Hindlimb muscle (tissue), 1 donor: ENCODE measurements at regions not wholly inside any gene's neighbourhood (a gene's known extent, or its start where the extent isn't known, plus 50 kb on each side); places are given as distances from the start of the nearest gene placed in this dataset.
"Not testable (repeated sequence)": the region's sequence is repeated elsewhere in the genome, so short reads cannot be mapped to it uniquely, and the experiment has no call there.

ENCODE experiments used
- DNase-seq: peaks from one replicate; pipeline ENCODE4 v3.0.0-alpha.2; 2013

DNA sequence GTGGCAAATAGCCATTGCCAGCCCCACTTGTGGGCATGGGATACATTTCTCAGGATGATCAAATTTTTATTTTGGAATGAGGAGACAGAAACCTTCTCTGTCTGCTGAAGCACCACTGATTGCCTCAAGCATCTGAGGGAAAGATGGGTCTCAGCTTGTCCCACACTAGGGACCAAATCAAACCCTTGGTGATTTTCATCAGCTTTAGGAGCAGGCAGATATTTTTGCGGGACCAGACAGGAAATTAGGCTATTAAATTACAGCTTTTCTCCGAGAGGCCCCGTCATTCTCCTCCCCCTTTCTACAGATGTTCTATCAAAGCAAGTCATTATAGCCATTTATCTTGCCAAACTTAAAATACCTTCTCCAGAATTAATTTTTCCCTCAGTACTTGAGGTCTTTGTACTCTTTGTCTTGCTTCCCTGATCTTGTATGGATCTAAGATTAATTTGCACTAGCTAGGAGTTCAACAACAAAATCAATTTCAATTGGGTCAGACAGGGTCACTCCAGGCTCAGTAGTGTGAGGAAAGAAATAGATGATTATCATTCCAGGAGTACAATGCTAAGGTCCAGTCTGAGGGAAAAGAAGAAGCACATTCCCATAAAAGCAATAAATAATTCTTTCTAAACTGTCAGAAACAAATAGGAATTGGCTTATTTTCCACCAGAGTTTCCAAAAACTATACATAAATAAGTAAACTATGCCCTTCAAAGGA, 818.1 kb upstream of the SOX11 start:
- DNase-seq, result no peak

DNA sequence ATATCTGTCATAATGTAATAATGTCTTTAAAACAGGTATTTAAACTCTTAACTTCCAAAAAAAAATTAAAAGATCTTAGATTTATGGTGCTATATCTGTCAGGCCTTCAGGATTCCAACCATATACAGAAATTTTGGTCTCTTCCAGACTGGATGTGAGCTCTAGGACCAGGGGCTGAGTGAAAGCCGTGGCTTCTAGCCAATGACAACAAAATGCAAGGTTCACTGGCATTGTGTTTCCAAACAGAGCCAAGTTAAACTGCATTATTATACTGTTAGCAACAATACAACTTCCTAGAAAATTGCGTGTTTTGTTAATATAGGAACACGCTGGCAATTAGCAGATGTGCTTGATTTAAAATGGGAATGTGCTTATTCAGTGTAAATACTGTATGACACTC, 809.8 kb upstream of the SOX11 start:
- no peak for DNase-seq

DNA sequence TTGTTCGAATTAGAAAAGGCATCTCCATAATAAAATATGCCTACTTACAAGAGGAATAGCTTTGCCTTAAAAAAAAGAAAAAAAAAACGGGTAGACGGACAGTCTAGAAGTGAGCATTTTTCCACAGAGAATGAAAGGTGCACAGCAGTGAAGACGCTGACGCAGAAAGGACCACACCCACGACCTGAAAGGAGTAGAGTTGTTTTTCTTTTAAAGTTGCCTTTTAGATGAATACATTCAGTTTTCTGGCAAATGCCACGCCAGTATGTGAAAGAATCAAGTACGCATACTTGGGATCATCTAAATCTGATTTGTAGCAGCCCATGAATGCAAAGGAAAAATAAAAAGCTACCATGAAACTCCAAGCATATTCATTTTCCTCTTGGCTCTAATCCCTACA, 809.2 kb upstream of the SOX11 start:
- no peak for DNase-seq

DNA sequence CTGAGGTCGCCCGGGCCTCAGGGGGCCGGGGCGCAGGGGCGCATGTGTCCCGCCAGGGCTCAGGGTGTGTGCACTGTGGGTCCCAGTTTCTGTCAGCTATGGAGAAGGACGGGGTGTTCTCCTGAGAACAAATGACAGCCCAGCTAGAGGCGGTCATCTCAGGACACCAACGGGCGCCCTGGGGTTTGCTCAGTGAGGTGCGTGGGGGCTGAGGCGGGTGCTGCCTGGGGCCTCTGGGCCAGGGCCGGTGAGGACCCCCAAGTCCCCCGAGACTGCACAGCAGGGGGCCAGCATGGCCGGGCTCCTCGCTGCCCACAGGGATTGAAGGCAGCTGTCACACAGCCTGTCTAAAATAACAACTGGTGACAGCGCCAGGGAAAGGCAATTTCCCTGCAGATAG, 808.8 kb upstream of the SOX11 start:
- no peak for DNase-seq

DNA sequence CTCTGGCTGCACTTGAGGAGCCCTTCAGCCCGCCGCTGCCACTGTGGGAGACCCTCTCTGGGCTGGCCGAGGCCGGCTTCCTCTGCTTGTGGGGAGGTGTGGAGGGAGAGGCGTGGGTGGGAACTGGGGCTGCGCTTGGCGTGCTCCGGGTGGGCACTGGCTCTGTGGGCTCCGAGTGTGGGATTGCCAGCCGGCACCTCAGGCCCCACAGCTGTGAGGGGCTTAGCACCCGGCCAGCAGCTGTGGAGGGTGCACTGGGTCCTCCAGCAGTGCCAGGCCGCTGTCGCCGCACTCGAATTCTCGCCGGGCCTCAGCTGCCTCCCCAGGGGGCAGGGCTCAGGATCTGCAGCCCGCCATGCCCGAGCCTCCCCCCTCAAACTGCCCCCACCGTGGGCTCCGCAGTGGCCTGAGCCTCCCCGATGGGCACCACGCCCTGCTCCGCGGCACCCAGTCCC, 808.0 kb upstream of the SOX11 start:
- DNase-seq, result no peak

- no peak for DNase-seq
Measured at GRCh38 chr2:4891394-4891793, 800.8 kb upstream of the SOX11 start.

DNA sequence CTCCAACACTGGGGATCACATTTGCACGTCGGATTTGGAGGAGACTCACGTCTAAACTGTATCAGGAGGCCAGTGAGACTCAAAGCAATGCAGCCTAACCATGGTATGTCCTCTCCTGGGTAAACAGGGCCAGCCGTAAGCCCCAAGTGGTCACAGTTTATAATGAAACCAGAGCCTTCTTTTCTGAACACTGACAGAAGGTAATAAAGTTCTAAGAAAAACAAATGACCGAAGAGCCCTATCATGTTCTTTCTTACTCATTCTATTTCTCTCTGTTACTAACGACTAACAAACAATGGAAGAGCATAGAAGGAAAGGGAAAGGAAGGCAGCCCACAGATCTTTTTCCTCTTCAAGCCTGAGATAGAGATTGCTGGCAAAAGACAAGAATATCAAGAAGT, 796.8 kb upstream of the SOX11 start:
- no peak for DNase-seq

GRCh38 chr2:4898706-4899105, 793.5 kb upstream of the SOX11 start:
- no peak for DNase-seq

DNA sequence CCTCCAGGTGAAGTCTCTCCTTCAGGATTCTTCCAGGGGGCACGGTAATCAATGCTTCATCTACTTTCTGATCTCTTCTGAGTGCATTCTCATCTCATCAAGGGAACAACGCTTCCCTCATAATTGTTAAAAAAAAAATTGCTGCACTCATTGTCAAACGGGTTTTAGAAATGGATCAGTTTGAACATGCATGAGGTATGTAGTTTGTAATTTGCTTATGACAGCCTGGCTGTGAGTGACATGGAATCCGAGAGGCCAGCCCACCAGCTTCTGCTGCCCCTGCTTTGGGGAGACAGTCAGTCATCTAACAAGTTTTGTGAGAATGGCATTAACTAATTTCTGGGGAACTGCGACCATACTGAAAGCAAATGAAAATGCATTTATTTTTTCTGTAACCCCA, 791.9 kb upstream of the SOX11 start:
- no peak for DNase-seq

GRCh38 chr2:4900861-4901770, 791.1 kb upstream of the SOX11 start:
- DNase-seq, result peak; percentile 34

DNA sequence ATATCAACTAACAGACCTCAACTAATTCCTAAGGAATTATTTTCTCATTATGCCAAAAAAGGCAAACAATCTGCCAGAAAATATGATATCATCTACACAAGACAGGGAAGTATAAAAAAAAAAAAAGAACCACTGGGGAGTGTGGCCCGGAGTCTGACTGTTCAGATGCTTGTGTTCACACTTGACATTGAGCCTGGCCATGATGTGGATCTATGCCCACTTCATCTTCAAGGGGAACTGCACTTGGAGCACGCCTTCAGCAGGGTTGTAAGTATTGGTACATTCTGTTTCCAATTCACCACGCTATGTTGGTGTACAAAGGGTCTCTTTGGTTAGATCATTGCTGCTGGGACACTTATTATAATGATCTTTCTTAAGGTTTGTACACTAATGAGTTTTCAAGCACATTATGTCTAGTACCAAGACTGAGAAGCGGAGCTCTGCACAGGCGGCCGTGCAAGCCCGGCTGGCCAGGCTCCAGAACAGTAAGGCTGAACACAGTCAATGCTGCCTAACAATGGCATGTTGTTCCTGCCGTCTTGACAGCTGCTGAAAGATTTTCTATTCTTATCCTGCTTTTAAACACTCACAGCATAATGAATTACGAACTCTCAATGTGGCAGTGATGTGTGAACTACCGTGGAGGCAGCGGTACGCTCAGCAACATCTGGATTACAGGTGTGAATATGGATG, 788.4 kb upstream of the SOX11 start:
- no peak for DNase-seq

- no peak for DNase-seq
Measured at GRCh38 chr2:4908461-4908860, 783.7 kb upstream of the SOX11 start.

GRCh38 chr2:4909346-4910009, 782.7 kb upstream of the SOX11 start:
- DNase-seq, result no peak

- no peak for DNase-seq
Measured at GRCh38 chr2:4914036-4914435, 778.1 kb upstream of the SOX11 start.

GRCh38 chr2:4914551-4914950, 777.6 kb upstream of the SOX11 start:
- DNase-seq, result no peak

DNA sequence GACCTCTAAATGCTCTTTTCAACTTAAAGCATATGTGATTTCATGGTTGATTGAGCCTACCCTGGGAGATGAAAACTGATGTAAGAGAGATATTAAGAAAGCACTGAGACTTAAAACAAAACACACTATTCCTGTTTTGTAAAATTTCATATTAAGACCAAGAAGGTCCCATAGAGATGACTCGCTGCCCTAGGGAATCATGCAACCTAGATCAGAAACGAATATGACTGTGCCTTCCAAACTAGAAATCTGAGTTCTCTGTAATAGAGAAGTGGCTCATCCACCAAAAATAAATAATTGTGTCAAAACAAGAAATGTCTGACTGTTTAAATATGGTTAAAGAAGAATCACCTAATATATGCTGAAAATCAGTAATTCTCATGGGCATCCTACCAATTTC, 776.8 kb upstream of the SOX11 start:
- DNase-seq, result no peak

DNA sequence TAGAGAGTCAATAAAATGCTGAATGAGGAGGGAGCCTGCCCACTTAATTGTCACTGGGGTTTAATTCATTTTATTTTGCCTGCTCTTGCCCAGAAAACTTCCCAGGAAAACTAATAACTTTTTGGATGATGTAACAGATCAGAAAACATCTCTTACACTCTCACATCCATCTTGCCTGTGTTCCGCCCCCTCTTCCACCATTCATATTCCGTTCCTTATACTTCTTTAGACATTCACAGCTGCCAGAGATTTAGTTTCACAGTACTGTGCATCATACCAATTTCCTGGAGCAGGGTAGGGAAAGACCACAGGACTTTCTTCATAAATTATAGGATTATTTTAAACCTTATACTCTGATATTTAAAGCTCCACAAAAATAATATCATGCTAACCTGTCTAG, 776.1 kb upstream of the SOX11 start:
- DNase-seq, result no peak

GRCh38 chr2:4930704-4931103, 761.5 kb upstream of the SOX11 start:
- DNase-seq, result no peak

GRCh38 chr2:4931721-4932365, 760.3 kb upstream of the SOX11 start:
- no peak for DNase-seq

- DNase-seq, result not testable (repeated sequence)
Measured at GRCh38 chr2:4935291-4935690, 756.9 kb upstream of the SOX11 start.

DNA sequence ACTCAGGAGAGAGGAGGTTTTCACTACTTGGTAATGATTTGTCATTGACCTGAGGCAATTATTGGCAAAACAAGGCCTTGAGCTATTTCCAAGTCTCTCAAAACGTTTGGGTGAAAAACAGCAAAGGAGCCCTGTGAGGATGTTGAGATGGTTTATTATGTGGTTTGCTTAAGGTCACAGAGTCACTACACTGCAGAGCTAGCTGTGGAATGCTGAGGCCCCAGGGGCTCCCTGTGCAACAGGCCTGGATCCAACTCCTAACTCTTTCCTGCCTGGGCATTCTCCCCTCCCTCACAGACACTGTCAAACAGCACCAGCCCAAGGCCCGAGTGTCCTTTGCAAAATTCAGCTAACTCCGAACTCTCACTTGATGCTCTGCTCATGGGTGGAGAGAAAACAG, 754.6 kb upstream of the SOX11 start:
- DNase-seq, result no peak

- no peak for DNase-seq
Measured at GRCh38 chr2:4938206-4938605, 754.0 kb upstream of the SOX11 start.
